H9 (cell line): ENCODE measurements at regions not wholly inside any gene's neighbourhood (a gene's known extent, or its start where the extent isn't known, plus 50 kb on each side); places are given as distances from the start of the nearest gene placed in this dataset.

Experiments
- DNase-seq: peaks from one replicate; pipeline ENCODE4 v3.0.0-alpha.2; 2017
- H2AFZ ChIP-seq: one replicate; pipeline ENCODE4 v1.6.1; 2013; ENCODE audit warnings: mild to moderate bottlenecking, low read length, control low read depth, moderate library complexity
- H2AK5ac ChIP-seq: 2 replicates; pipeline ENCODE4 v1.6.1; 2013; ENCODE audit warnings: low read length, control low read depth, mixed read lengths; ENCODE audit not compliant: insufficient read length
- H2BK120ac ChIP-seq: one replicate; pipeline ENCODE4 v1.6.1; 2013; ENCODE audit warnings: low read depth, mild to moderate bottlenecking, low read length, control low read depth, inconsistent platforms; ENCODE audit not compliant: poor library complexity, severe bottlenecking
- H2BK12ac ChIP-seq: 2 replicates; pipeline ENCODE4 v1.6.1; 2013; ENCODE audit warnings: low read length, control low read depth, mixed read lengths, low read depth; ENCODE audit not compliant: insufficient read length
- H2BK15ac ChIP-seq: 2 replicates; pipeline ENCODE4 v1.6.1; 2013; ENCODE audit warnings: low read depth, low read length, control low read depth
- H2BK20ac ChIP-seq: one replicate; pipeline ENCODE4 v1.6.1; 2013; ENCODE audit warnings: low read depth, mild to moderate bottlenecking, low read length, control low read depth, inconsistent platforms; ENCODE audit not compliant: poor library complexity, severe bottlenecking
- H2BK5ac ChIP-seq: 2 replicates; pipeline ENCODE4 v1.6.1; 2013; ENCODE audit warnings: low read length, control low read depth, mixed read lengths; ENCODE audit not compliant: insufficient read length
- H3K14ac ChIP-seq: 2 replicates; pipeline ENCODE4 v1.6.1; 2013; ENCODE audit warnings: low read length, control low read depth; ENCODE audit not compliant: insufficient read depth
- H3K18ac ChIP-seq: 2 replicates; pipeline ENCODE4 v1.6.1; 2013; ENCODE audit warnings: low read depth, mild to moderate bottlenecking, mixed read lengths, low read length, control low read depth; ENCODE audit not compliant: insufficient read length
- H3K23ac ChIP-seq: 2 replicates; pipeline ENCODE4 v1.6.1; 2013; ENCODE audit warnings: low read length, control low read depth, mixed read lengths, low read depth; ENCODE audit not compliant: insufficient read length
- H3K23me2 ChIP-seq: 2 replicates; pipeline ENCODE4 v1.6.1; 2013; ENCODE audit warnings: low read depth, mild to moderate bottlenecking, mixed read lengths, low read length, control low read depth; ENCODE audit not compliant: insufficient read length, poor library complexity, severe bottlenecking
- H3K27ac ChIP-seq: 2 replicates; pipeline ENCODE4 v1.5.1; 2013; ENCODE audit warnings: low read length, control low read depth, mixed read lengths, low read depth; ENCODE audit not compliant: insufficient read length
- H3K27me3 ChIP-seq: 2 replicates; pipeline ENCODE4 v1.6.1; 2013; ENCODE audit warnings: low read length, control low read depth, inconsistent platforms; ENCODE audit not compliant: insufficient read depth
- H3K4ac ChIP-seq: 2 replicates; pipeline ENCODE4 v1.6.1; 2013; ENCODE audit warnings: low read depth, mild to moderate bottlenecking, control low read depth, inconsistent platforms, low read length, moderate library complexity
- H3K4me1 ChIP-seq: 2 replicates; pipeline ENCODE4 v1.6.1; 2013; ENCODE audit warnings: low read length, control low read depth, inconsistent platforms; ENCODE audit not compliant: insufficient read depth
- H3K4me2 ChIP-seq: 2 replicates; pipeline ENCODE4 v1.6.1; 2013; ENCODE audit warnings: low read length, control low read depth, mixed read lengths; ENCODE audit not compliant: insufficient read length, insufficient read depth
- H3K56ac ChIP-seq: 2 replicates; pipeline ENCODE4 v1.6.1; 2013; ENCODE audit warnings: low read depth, mild to moderate bottlenecking, mixed read lengths, low read length, control low read depth; ENCODE audit not compliant: insufficient read length
- H3K79me1 ChIP-seq: 2 replicates; pipeline ENCODE4 v1.6.1; 2013; ENCODE audit warnings: low read depth, mild to moderate bottlenecking, moderate library complexity, low read length, control low read depth, inconsistent platforms; ENCODE audit not compliant: insufficient read depth, poor library complexity, severe bottlenecking
- H3K79me2 ChIP-seq: 2 replicates; pipeline ENCODE4 v1.6.1; 2013; ENCODE audit warnings: low read length, control low read depth, inconsistent platforms; ENCODE audit not compliant: insufficient read depth
- H3K9ac ChIP-seq: 2 replicates; pipeline ENCODE4 v1.6.1; 2013; ENCODE audit warnings: low read length, control low read depth, mixed read lengths; ENCODE audit not compliant: insufficient read length; ENCODE audit errors: extremely low read depth
- H3K9me3 ChIP-seq: one replicate; pipeline ENCODE4 v1.6.1; 2013; ENCODE audit warnings: low read depth, low read length, inconsistent platforms; ENCODE audit not compliant: control insufficient read depth
- H3T11ph ChIP-seq: one replicate; pipeline ENCODE4 v1.6.1; 2013; ENCODE audit warnings: mild to moderate bottlenecking, low read length, control low read depth, inconsistent platforms
- H4K20me1 ChIP-seq: one replicate; pipeline ENCODE4 v1.6.1; 2013; ENCODE audit not compliant: control insufficient read depth, insufficient read length, insufficient read depth
- H4K5ac ChIP-seq: 2 replicates; pipeline ENCODE4 v1.6.1; 2013; ENCODE audit warnings: low read depth, mild to moderate bottlenecking, mixed read lengths, low read length, control low read depth; ENCODE audit not compliant: insufficient read length
- H4K8ac ChIP-seq: replicated peaks from 2 replicates; pipeline ENCODE4 v1.6.1; 2013; ENCODE audit warnings: low read length, control low read depth, mixed read lengths, low read depth; ENCODE audit not compliant: insufficient read length
- H4K91ac ChIP-seq: 2 replicates; pipeline ENCODE4 v1.6.1; 2013; ENCODE audit warnings: low read depth, mild to moderate bottlenecking, moderate library complexity, mixed read lengths, low read length, control low read depth; ENCODE audit not compliant: insufficient read length
- H3K27ac Mint-ChIP-seq, 3 experiments: 2 replicates in 2 of 3; 3 replicates in 1 of 3; pipeline ENCODE4 v1.8.0; 2020 to 2021; ENCODE audit warnings: mixed read lengths in 3 of 3, mild to moderate bottlenecking in 1 of 3, moderate library complexity in 1 of 3
- H3K27me3 Mint-ChIP-seq: 2 replicates; pipeline ENCODE4 v1.8.0; 2021; ENCODE audit warnings: low read depth, mild to moderate bottlenecking, moderate library complexity, mixed read lengths
- H3K36me3 Mint-ChIP-seq, 3 experiments: 2 replicates in 2 of 3; 3 replicates in 1 of 3; pipeline ENCODE4 v1.8.0; 2020 to 2021; ENCODE audit warnings: low read depth in 3 of 3, mixed read lengths in 3 of 3; ENCODE audit not compliant: insufficient read depth in 1 of 3
- H3K4me1 Mint-ChIP-seq, 2 experiments: 2 replicates each; pipeline ENCODE4 v1.8.0; 2020; ENCODE audit warnings: mixed read lengths in 2 of 2
- H3K4me3 Mint-ChIP-seq, 2 experiments: 2 replicates in 1 of 2; 3 replicates in 1 of 2; pipeline ENCODE4 v1.8.0; 2020 to 2021; ENCODE audit warnings: mild to moderate bottlenecking in 2 of 2, mixed read lengths in 2 of 2, moderate library complexity in 1 of 2
- H3K9me3 Mint-ChIP-seq, 2 experiments: 2 replicates in 1 of 2; 3 replicates in 1 of 2; pipeline ENCODE4 v1.8.0; 2020; ENCODE audit warnings: mild to moderate bottlenecking in 2 of 2, mixed read lengths in 2 of 2, moderate library complexity in 1 of 2
- WGBS: extraction: QIAGEN DNeasy Blood & Tissue Kit; methylation state at CpG from one replicate; pipeline ENCODE4 v1.1.7; 2013; ENCODE audit warnings: missing lambda C conversion rate, low lambda C conversion rate, mixed read lengths; ENCODE audit not compliant: insufficient read length; ENCODE audit errors: extremely low coverage; 5-methylcytosine and 5-hydroxymethylcytosine counted together
- TF ChIP-seq, protein P1 (sequence below): fragments of 200-600 bp; sonication (generic); conservative IDR thresholded peaks from 3 replicates; pipeline ENCODE4 v1.8.0; 2021; ENCODE audit warnings: antibody characterized with exemption, mild to moderate bottlenecking

DNA sequence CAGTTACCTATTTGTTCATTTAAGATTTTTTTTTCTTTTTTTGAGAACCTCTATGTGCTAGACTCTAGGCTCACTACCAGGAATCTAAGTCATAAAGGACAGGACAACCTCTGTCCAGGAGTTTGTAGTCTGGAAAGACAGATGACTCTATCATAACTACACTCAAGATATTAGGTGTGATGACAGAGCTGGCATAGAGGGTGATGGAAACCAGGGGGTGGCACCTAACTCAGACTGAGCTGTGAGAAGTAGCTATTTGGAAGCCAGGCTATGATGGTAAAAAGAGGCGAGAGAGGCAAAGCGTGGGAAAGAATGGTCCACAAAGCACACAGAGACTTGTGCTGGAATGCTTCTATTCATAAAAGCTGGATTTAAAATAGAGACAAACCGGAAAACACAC, 372.3 kb downstream of the SEC14L1 start:
- Histone ChIP-seq H4K5ac (no peak overlapping the region), H3K4me2 (no peak overlapping the region), H3K4ac (no peak overlapping the region), H3K79me2 (no peaks in the 10 kb centered on the region), H3K23ac (no peak overlapping the region), H3K23me2 (no peaks in the 10 kb centered on the region), H2AFZ (no peak overlapping the region), H2BK120ac (no peak overlapping the region), H2BK20ac (no peak overlapping the region), H3K27ac (no peak overlapping the region), H2BK15ac (no peak overlapping the region), H3K27me3 (no peaks in the 10 kb centered on the region), H3K79me1 (no peaks in the 10 kb centered on the region), H3K9ac (no peak overlapping the region), H4K8ac (no peak overlapping the region), H3K4me1 (0 out of 2 replicates have a peak, but pooled peaks cover 3% of the 10 kb centered on the region), H3K14ac (no peak overlapping the region), H2BK12ac (no peak overlapping the region), H4K91ac (no peak overlapping the region), H4K20me1 (no peaks in the 10 kb centered on the region), H3K56ac (no peak overlapping the region), H2BK5ac (no peak overlapping the region), H3K18ac (no peak overlapping the region), H3K9me3 (no peaks in the 10 kb centered on the region), H3T11ph (no peak overlapping the region), H2AK5ac (no peak overlapping the region)
- no peaks in the 10 kb centered on the region for H3K4me1 Mint-ChIP-seq
- H3K27ac Mint-ChIP-seq, result no peak overlapping the region
- TF ChIP-seq, protein P1, sequence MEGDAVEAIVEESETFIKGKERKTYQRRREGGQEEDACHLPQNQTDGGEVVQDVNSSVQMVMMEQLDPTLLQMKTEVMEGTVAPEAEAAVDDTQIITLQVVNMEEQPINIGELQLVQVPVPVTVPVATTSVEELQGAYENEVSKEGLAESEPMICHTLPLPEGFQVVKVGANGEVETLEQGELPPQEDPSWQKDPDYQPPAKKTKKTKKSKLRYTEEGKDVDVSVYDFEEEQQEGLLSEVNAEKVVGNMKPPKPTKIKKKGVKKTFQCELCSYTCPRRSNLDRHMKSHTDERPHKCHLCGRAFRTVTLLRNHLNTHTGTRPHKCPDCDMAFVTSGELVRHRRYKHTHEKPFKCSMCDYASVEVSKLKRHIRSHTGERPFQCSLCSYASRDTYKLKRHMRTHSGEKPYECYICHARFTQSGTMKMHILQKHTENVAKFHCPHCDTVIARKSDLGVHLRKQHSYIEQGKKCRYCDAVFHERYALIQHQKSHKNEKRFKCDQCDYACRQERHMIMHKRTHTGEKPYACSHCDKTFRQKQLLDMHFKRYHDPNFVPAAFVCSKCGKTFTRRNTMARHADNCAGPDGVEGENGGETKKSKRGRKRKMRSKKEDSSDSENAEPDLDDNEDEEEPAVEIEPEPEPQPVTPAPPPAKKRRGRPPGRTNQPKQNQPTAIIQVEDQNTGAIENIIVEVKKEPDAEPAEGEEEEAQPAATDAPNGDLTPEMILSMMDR, result no peak
- no peak for DNase-seq
- peaks cover 2% of the 10 kb centered on the region for H3K27me3 Mint-ChIP-seq
- H3K9me3 Mint-ChIP-seq, result peaks cover 11 to 13% of the 10 kb centered on the region in 2 experiments
- H3K36me3 Mint-ChIP-seq, result no peaks in the 10 kb centered on the region; a peak in 1 of 7 replicates
- no peak overlapping the region for H3K4me3 Mint-ChIP-seq
- WGBS, result no CpG with 5 or more reads among the region's 3 CpGs
